ENCODE measurements at regions not wholly inside any gene's neighbourhood (a gene's known extent, or its start where the extent isn't known, plus 50 kb on each side); places are given as distances from the start of the nearest gene placed in this dataset.

- CTCF ChIA-PET (ENCODE audit: unreplicated experiment), result no interaction called here
Measured at GRCh38 chr11:21896746-21897602, 295.9 kb upstream of the ANO5 start.

GRCh38 chr11:21897752-21898151 is 295.1 kb upstream of the ANO5 start:
- no TSS peak for BruUV-seq (replicated peaks)
- Histone ChIP-seq H3K4me1 (ENCODE audit: insufficient read depth, low read length, poor library complexity, severe bottlenecking) (no peaks in the 10 kb centered on the region), H4K20me1 (ENCODE audit: insufficient read depth, low read length) (no peaks in the 10 kb centered on the region), H2AFZ (ENCODE audit: low read length) (no peak overlapping the region), H3K4me2 (ENCODE audit: low read length) (no peak overlapping the region), H3K9me3 (ENCODE audit: low read length) (no peaks in the 10 kb centered on the region), H3K79me2 (ENCODE audit: insufficient read depth, low read depth, low read length) (no peaks in the 10 kb centered on the region), H3K27ac (ENCODE audit: low read depth, low read length, poor library complexity, severe bottlenecking) (no peak overlapping the region), H3K9me2 (ENCODE audit: insufficient read depth, low read length) (no peaks in the 10 kb centered on the region), H3K36me3 (ENCODE audit: insufficient read depth, low read length) (no peaks in the 10 kb centered on the region), H3K4me3 (ENCODE audit: low read depth, low read length, poor library complexity, severe bottlenecking) (no peak overlapping the region)
- POLR2A ChIA-PET, result no interaction called here
- DNase-seq (ENCODE audit: low spot score), result no peak
- CTCF ChIA-PET (ENCODE audit: unreplicated experiment), result no interaction called here
- TF ChIP-seq CTCF (conservative IDR thresholded peaks at IDR 0.05; ENCODE audit: low read length), result no peak
- intact Hi-C loops (cut with micrococcal nuclease; ENCODE audit: unreplicated experiment), result no loop called here

More at GRCh38 chr11:21896746-21897602, 295.9 kb upstream of the ANO5 start:
- H3K36me3 ChIP-seq (ENCODE audit: insufficient read depth, low read length), result no peaks in the 10 kb centered on the region
- no peak overlapping the region for H3K4me3 ChIP-seq (ENCODE audit: low read depth, low read length, poor library complexity, severe bottlenecking)
- POLR2A ChIA-PET, result interaction anchor here (0.7 to 2.0 kb wide), 3 partner anchors 27 to 31 kb away, joined by 3 to 5 read pairs (median 3); no protein-coding TSS in a partner anchor
- intact Hi-C loops (cut with micrococcal nuclease; ENCODE audit: unreplicated experiment), result no loop called here
- no peak for DNase-seq (ENCODE audit: low spot score)
- no TSS peak for BruUV-seq (replicated peaks)
- H3K9me3 ChIP-seq (ENCODE audit: low read length), result no peaks in the 10 kb centered on the region
- H3K9me2 ChIP-seq (ENCODE audit: insufficient read depth, low read length), result no peaks in the 10 kb centered on the region
- H2AFZ ChIP-seq (ENCODE audit: low read length), result no peak overlapping the region
- H3K4me2 ChIP-seq (ENCODE audit: low read length), result no peak overlapping the region
- H3K27ac ChIP-seq (ENCODE audit: low read depth, low read length, poor library complexity, severe bottlenecking), result no peak overlapping the region
- no peaks in the 10 kb centered on the region for H3K79me2 ChIP-seq (ENCODE audit: insufficient read depth, low read depth, low read length)
- no peaks in the 10 kb centered on the region for H4K20me1 ChIP-seq (ENCODE audit: insufficient read depth, low read length)
- no peaks in the 10 kb centered on the region for H3K4me1 ChIP-seq (ENCODE audit: insufficient read depth, low read length, poor library complexity, severe bottlenecking)
- no peak for TF ChIP-seq EZH2phosphoT487 (IDR thresholded peaks at IDR 0.05; ENCODE audit: borderline replicate concordance, low read depth, low read length)
- TF ChIP-seq CTCF (conservative IDR thresholded peaks at IDR 0.05; ENCODE audit: low read length), result no peak

- Histone ChIP-seq H3K79me2 (ENCODE audit: insufficient read depth, low read depth, low read length) (no peaks in the 10 kb centered on the region), H3K4me3 (ENCODE audit: low read depth, low read length, poor library complexity, severe bottlenecking) (no peak overlapping the region), H3K36me3 (ENCODE audit: insufficient read depth, low read length) (no peaks in the 10 kb centered on the region), H4K20me1 (ENCODE audit: insufficient read depth, low read length) (no peaks in the 10 kb centered on the region), H3K9me3 (ENCODE audit: low read length) (no peaks in the 10 kb centered on the region), H3K4me2 (ENCODE audit: low read length) (no peak overlapping the region), H3K9me2 (ENCODE audit: insufficient read depth, low read length) (no peaks in the 10 kb centered on the region), H3K27ac (ENCODE audit: low read depth, low read length, poor library complexity, severe bottlenecking) (no peak overlapping the region), H3K4me1 (ENCODE audit: insufficient read depth, low read length, poor library complexity, severe bottlenecking) (no peaks in the 10 kb centered on the region), H2AFZ (ENCODE audit: low read length) (no peak overlapping the region)
- ChIA-PET CTCF (ENCODE audit: unreplicated experiment) (no interaction called here), POLR2A (no interaction called here)
- intact Hi-C loops (cut with micrococcal nuclease; ENCODE audit: unreplicated experiment), result no loop called here
- no TSS peak for BruUV-seq (replicated peaks)
- TF ChIP-seq EZH2phosphoT487 (IDR thresholded peaks at IDR 0.05; ENCODE audit: borderline replicate concordance, low read depth, low read length) (no peak), CTCF (conservative IDR thresholded peaks at IDR 0.05; ENCODE audit: low read length) (no peak)
- no peak for DNase-seq (ENCODE audit: low spot score)
Measured at GRCh38 chr11:21908211-21908610, 284.7 kb upstream of the ANO5 start.
